Astrocyte (in vitro differentiated cells and primary cell): ENCODE measurements at regions not wholly inside any gene's neighbourhood (a gene's known extent, or its start where the extent isn't known, plus 50 kb on each side); places are given as distances from the start of the nearest gene placed in this dataset.

Source experiments
- EZH2 ChIP-seq: IDR thresholded peaks from 2 replicates; pipeline ENCODE4 v1.6.1; 2012; ENCODE audit warnings: mild to moderate bottlenecking, low read length, inconsistent platforms; ENCODE audit not compliant: insufficient read depth
- TF ChIP-seq, protein P1 (sequence below): IDR thresholded peaks from 2 replicates; pipeline ENCODE4 v1.5.1; 2011; ENCODE audit warnings: low read depth, mild to moderate bottlenecking, inconsistent platforms, low read length, moderate library complexity; ENCODE audit not compliant: insufficient read depth

DNA sequence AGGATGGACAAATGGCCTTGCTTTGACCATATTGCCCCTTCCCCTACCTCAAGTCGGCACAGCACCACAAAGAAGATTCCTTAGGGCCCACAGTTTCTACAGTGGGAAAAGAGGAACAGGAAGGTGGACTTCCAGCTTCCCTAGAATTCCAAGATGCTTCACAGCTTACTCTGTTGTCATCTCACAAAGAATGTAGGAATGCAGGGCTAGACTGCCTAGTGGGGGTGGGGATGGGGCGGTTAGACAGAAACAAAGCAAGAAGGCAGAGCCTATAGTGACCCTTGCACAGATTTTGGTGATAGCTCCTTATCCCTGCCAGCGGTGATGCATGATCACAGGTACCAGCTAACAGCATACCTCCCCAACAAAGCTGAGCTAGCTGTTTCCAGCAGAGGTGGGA is 607.6 kb upstream of the MAN1A1 start:
- TF ChIP-seq, protein P1, sequence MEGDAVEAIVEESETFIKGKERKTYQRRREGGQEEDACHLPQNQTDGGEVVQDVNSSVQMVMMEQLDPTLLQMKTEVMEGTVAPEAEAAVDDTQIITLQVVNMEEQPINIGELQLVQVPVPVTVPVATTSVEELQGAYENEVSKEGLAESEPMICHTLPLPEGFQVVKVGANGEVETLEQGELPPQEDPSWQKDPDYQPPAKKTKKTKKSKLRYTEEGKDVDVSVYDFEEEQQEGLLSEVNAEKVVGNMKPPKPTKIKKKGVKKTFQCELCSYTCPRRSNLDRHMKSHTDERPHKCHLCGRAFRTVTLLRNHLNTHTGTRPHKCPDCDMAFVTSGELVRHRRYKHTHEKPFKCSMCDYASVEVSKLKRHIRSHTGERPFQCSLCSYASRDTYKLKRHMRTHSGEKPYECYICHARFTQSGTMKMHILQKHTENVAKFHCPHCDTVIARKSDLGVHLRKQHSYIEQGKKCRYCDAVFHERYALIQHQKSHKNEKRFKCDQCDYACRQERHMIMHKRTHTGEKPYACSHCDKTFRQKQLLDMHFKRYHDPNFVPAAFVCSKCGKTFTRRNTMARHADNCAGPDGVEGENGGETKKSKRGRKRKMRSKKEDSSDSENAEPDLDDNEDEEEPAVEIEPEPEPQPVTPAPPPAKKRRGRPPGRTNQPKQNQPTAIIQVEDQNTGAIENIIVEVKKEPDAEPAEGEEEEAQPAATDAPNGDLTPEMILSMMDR = no peak
- no peak for TF ChIP-seq EZH2
